Transverse colon (tissue), 4 donors: ENCODE measurements at regions not wholly inside any gene's neighbourhood (a gene's known extent, or its start where the extent isn't known, plus 50 kb on each side); places are given as distances from the start of the nearest gene placed in this dataset.

Source experiments
- DNase-seq: peaks from one replicate; pipeline ENCODE4 v3.0.0-alpha.2; 2019
- H3K27ac ChIP-seq, 4 donors: fragments of 200-600 bp; sonication (generic); 2 replicates each; pipeline ENCODE4 v1.5.1; 2016 to 2018; ENCODE audit warnings: inconsistent platforms in 4 of 4
- H3K27me3 ChIP-seq: fragments of 200-600 bp; sonication (generic); 2 replicates; pipeline ENCODE4 v1.5.1; 2017; ENCODE audit warnings: inconsistent platforms
- H3K36me3 ChIP-seq, 4 donors: fragments of 200-600 bp; sonication (generic); 2 replicates each; pipeline ENCODE4 v1.5.1; 2017 to 2019; ENCODE audit warnings: inconsistent platforms in 4 of 4
- H3K4me1 ChIP-seq, 4 donors: fragments of 200-600 bp; sonication (generic); 2 replicates each; pipeline ENCODE4 v1.5.1; 2017 to 2020; ENCODE audit warnings: inconsistent platforms in 4 of 4
- H3K4me3 ChIP-seq, 4 donors: fragments of 200-600 bp; sonication (generic); 1 replicate in 1 of 4; 2 replicates in 3 of 4; pipeline versions ENCODE4 v1.5.1 to v1.6.1; 2017 to 2019; ENCODE audit warnings: inconsistent platforms in 4 of 4
- H3K9me3 ChIP-seq, 2 donors: fragments of 200-600 bp; sonication (generic); 2 replicates each; pipeline ENCODE4 v1.5.1; 2017 to 2019; ENCODE audit warnings: inconsistent platforms in 2 of 2
- CTCF ChIP-seq, 5 experiments: fragments of 200-600 bp in 3 of 5; fragments of 450-650 bp in 2 of 5; sonication (generic) in 3 of 5; IDR thresholded peaks; 1 replicate in 2 of 5; 2 replicates in 3 of 5; pipeline ENCODE4 v1.5.1; 2016 to 2017; ENCODE audit warnings: antibody characterized with exemption in 5 of 5, inconsistent platforms in 3 of 5, mild to moderate bottlenecking in 2 of 5, moderate library complexity in 1 of 5
- EP300 ChIP-seq: sonication (generic); formaldehyde crosslinking; IDR thresholded peaks from one replicate; pipeline ENCODE4 v1.6.1; 2017; ENCODE audit warnings: antibody characterized with exemption, low read depth
- POLR2A ChIP-seq: fragments of 450-650 bp; IDR thresholded peaks from one replicate; pipeline ENCODE4 v1.6.1; 2016; ENCODE audit warnings: antibody characterized with exemption, mild to moderate bottlenecking, moderate library complexity
- POLR2AphosphoS5 ChIP-seq, 3 donors: sonication (generic); formaldehyde crosslinking; IDR thresholded peaks; one replicate each; pipeline ENCODE4 v1.6.1; 2016; ENCODE audit warnings: antibody characterized with exemption in 3 of 3
- WGBS, 2 donors: methylation state at CpG; one replicate each; pipeline ENCODE4 v1.1.5; 2018; ENCODE audit warnings: low coverage in 1 of 2; 5-methylcytosine and 5-hydroxymethylcytosine counted together
- in situ Hi-C, 4 donors: fragments of 200-750 bp; cut with MboI; loops; one replicate each; pipeline versions ENCODE4 v1.15.0 to v1.15.1; 2017; ENCODE audit warnings: low sequenced_read_pairs in 3 of 4, low pct_ligation_motif_present in 1 of 4, low pct_unique_long_range_greater_than_20kb in 1 of 4
- intact Hi-C: fragments of 100-400 bp; cut with DNase I; formaldehyde crosslinking; loops from one replicate; pipeline ENCODE4 v1.15.1; 2023; ENCODE audit warnings: low total_unique reads

- TF ChIP-seq CTCF (IDR thresholded peaks at IDR 0.05) (no peak), POLR2A (no peak)
- no peaks in the 10 kb centered on the region for H3K9me3 ChIP-seq
- no peaks in the 10 kb centered on the region for H3K4me1 ChIP-seq
- no peak overlapping the region for H3K4me3 ChIP-seq
- H3K27ac ChIP-seq = no peak overlapping the region
- intact Hi-C loops = no loop called here
- H3K36me3 ChIP-seq = no peaks in the 10 kb centered on the region
- in situ Hi-C loops = no loop called here
- WGBS, 2 donors = 87% methylated on average over 5 of the region's 5 CpGs; no CpG with 5 or more reads in 1 of the 2 donors
- H3K27me3 ChIP-seq = no peaks in the 10 kb centered on the region
- no peak for DNase-seq
Measured at GRCh38 chr5:158532739-158533138, 567.0 kb downstream of the EBF1 start.

GRCh38 chr5:158531860-158532259, 567.9 kb downstream of the EBF1 start:
- no peaks in the 10 kb centered on the region for H3K4me1 ChIP-seq
- no peak overlapping the region for H3K27ac ChIP-seq
- H3K36me3 ChIP-seq = no peaks in the 10 kb centered on the region
- in situ Hi-C loops (no loop called here), intact Hi-C loops (no loop called here)
- WGBS, 2 donors = 73 to 80% methylated on average over 2 of the region's 2 CpGs
- TF ChIP-seq EP300 = no peak
- no peak for TF ChIP-seq POLR2AphosphoS5 (IDR thresholded peaks at IDR 0.05)
- TF ChIP-seq CTCF (IDR thresholded peaks at IDR 0.05) = no peak
- TF ChIP-seq POLR2A = no peak
- no peaks in the 10 kb centered on the region for H3K27me3 ChIP-seq
- no peak overlapping the region for H3K4me3 ChIP-seq
- no peak for DNase-seq
- no peaks in the 10 kb centered on the region for H3K9me3 ChIP-seq

GRCh38 chr5:158530115-158530514, 569.6 kb downstream of the EBF1 start:
- no peak for TF ChIP-seq EP300
- TF ChIP-seq POLR2A = no peak
- no peak for TF ChIP-seq POLR2AphosphoS5 (IDR thresholded peaks at IDR 0.05)
- TF ChIP-seq CTCF (IDR thresholded peaks at IDR 0.05) = no peak
- Histone ChIP-seq H3K27ac (no peak overlapping the region), H3K4me3 (no peak overlapping the region), H3K36me3 (no peaks in the 10 kb centered on the region), H3K4me1 (no peaks in the 10 kb centered on the region), H3K9me3 (no peaks in the 10 kb centered on the region), H3K27me3 (no peaks in the 10 kb centered on the region)
- in situ Hi-C loops (no loop called here), intact Hi-C loops (no loop called here)
- no peak for DNase-seq

- Histone ChIP-seq H3K36me3 (no peaks in the 10 kb centered on the region), H3K9me3 (no peaks in the 10 kb centered on the region), H3K4me3 (no peak overlapping the region), H3K4me1 (no peaks in the 10 kb centered on the region), H3K27ac (no peak overlapping the region), H3K27me3 (no peaks in the 10 kb centered on the region)
- WGBS, 2 donors = 85 to 90% methylated on average over 4 to 5 of the region's 5 CpGs
- TF ChIP-seq POLR2AphosphoS5 (IDR thresholded peaks at IDR 0.05) (no peak), EP300 (no peak), CTCF (IDR thresholded peaks at IDR 0.05) (no peak), POLR2A (no peak)
- in situ Hi-C loops (no loop called here), intact Hi-C loops (no loop called here)
- no peak for DNase-seq
Measured at GRCh38 chr5:158529454-158529853, 570.3 kb downstream of the EBF1 start.
